ENCODE measurements at regions not wholly inside any gene's neighbourhood (a gene's known extent, or its start where the extent isn't known, plus 50 kb on each side); places are given as distances from the start of the nearest gene placed in this dataset.

DNA sequence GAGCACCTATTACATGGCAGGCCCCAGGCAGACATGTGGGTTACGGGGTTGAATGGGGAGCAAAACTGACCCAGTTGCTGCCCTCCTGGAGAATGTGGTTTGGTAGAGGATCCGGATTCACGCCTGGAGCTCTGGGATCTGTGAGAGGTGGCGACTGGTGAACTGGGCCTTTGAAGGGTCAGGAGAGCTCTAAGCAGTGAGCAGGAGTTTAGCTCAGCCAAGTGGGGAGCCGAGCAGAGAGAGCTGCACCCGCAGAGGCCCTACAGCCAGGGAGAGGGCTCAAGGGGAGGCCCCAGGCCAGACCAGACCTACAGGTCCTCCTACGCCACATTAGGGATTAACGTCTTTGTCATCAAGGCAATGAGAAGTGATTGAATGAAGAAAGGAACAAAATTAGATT is 179.8 kb upstream of the TLE3 start:
- Mint-ChIP-seq H3K4me3 (no peak overlapping the region), H3K9me3 (no peaks in the 10 kb centered on the region), H3K27me3 (ENCODE audit: insufficient read depth, low read depth) (peaks cover 8% of the 10 kb centered on the region), H3K27ac (no peak overlapping the region), H3K36me3 (no peaks in the 10 kb centered on the region), H3K4me1 (peaks cover 23% of the 10 kb centered on the region)
- H3K36me3 ChIP-seq, result no peaks in the 10 kb centered on the region
- H3K27ac ChIP-seq, result no peak overlapping the region
- no peaks in the 10 kb centered on the region for H3K79me2 ChIP-seq (ENCODE audit: low read depth)
- H3F3A ChIP-seq (ENCODE audit: low read depth), result no peaks in the 10 kb centered on the region
- no peak overlapping the region for H3K4me2 ChIP-seq
- no peaks in the 10 kb centered on the region for H3K9me3 ChIP-seq (ENCODE audit: low read depth)
- peaks cover 7% of the 10 kb centered on the region for H3K4me1 ChIP-seq
- DNase-seq (ENCODE audit: low spot score), result no peak
- TF ChIP-seq EZH2 (IDR thresholded peaks at IDR 0.05) (no peak), EZH2phosphoT487 (IDR thresholded peaks at IDR 0.05) (no peak)
- TF ChIP-seq, protein P1, sequence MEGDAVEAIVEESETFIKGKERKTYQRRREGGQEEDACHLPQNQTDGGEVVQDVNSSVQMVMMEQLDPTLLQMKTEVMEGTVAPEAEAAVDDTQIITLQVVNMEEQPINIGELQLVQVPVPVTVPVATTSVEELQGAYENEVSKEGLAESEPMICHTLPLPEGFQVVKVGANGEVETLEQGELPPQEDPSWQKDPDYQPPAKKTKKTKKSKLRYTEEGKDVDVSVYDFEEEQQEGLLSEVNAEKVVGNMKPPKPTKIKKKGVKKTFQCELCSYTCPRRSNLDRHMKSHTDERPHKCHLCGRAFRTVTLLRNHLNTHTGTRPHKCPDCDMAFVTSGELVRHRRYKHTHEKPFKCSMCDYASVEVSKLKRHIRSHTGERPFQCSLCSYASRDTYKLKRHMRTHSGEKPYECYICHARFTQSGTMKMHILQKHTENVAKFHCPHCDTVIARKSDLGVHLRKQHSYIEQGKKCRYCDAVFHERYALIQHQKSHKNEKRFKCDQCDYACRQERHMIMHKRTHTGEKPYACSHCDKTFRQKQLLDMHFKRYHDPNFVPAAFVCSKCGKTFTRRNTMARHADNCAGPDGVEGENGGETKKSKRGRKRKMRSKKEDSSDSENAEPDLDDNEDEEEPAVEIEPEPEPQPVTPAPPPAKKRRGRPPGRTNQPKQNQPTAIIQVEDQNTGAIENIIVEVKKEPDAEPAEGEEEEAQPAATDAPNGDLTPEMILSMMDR (IDR thresholded peaks at IDR 0.05), result no peak
- no peak overlapping the region for H3K4me3 ChIP-seq
- H3K9ac ChIP-seq, result no peak overlapping the region
- H4K20me1 ChIP-seq (ENCODE audit: low read depth), result no peaks in the 10 kb centered on the region
- H3K27me3 ChIP-seq, result no peaks in the 10 kb centered on the region
- no peak overlapping the region for H2AFZ ChIP-seq (replicated peaks)

DNA sequence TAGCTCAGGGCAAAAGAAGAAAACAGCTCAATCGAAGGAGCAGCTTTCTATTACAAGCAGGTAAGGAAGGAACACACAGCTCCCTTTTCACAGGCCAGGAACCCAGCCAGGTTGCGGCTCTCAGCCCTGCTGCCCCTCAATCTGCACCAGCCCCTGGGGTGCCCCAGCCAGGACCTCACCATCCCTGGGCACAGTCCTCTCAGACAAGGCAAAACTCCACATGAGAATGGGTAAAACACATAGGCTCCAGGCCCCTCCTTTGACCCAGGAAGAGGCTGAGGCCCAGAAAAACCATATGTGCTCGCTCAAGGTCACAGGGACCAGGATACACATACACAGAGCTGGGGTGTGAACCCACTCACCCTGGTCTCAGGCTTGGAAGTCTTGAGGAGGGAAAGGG is 178.7 kb upstream of the TLE3 start:
- TF ChIP-seq EZH2phosphoT487 (IDR thresholded peaks at IDR 0.05) (no peak), EZH2 (IDR thresholded peaks at IDR 0.05) (no peak)
- TF ChIP-seq, protein P1 (IDR thresholded peaks at IDR 0.05), result no peak

DNA sequence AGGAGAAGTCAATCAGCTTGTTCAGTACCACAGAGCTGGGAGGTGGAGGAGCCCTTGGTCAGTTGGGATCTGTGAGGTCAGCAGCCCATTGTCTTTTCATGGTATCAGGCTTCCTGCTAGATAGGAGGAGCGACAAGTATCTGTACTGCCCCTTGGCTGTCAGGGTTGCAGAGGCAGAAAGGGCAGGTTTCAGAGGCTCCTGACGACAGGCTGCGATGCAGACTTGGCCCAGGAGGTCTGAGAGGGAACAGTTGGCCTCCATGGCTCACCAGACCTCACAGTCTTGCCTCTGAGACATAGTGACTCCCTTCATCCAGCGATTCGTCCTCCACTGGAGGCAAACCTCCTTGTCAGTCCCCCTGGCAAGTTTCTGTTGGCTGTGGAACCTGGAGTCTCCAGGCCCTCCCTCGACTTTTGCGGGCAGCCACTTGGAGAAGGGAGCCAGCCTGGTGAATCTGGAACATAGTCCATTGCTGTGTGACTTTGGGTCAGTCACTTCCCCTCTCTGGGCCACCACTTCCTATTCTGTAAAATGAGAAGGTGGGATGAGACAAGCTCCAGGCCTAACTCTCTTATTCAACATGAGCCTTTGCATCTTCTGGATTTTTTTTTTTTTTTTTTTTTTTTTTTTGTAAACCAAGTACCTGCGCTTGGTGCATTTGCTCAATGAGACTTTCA is 177.9 kb upstream of the TLE3 start:
- H3K36me3 Mint-ChIP-seq, result no peaks in the 10 kb centered on the region
- no peak overlapping the region for H3K4me3 Mint-ChIP-seq
- peak overlapping the region; percentile 19 for H3K27ac Mint-ChIP-seq
- no peaks in the 10 kb centered on the region for H3K36me3 ChIP-seq
- H4K20me1 ChIP-seq (ENCODE audit: low read depth), result no peaks in the 10 kb centered on the region
- H3K79me2 ChIP-seq (ENCODE audit: low read depth), result no peaks in the 10 kb centered on the region
- peaks cover 15% of the 10 kb centered on the region for H3K4me1 ChIP-seq
- no peak for DNase-seq (ENCODE audit: low spot score)
- H3K9ac ChIP-seq, result no peak overlapping the region
- H3K27me3 ChIP-seq, result no peaks in the 10 kb centered on the region
- TF ChIP-seq EZH2 (IDR thresholded peaks at IDR 0.05), result no peak
- no peak for TF ChIP-seq EZH2phosphoT487 (IDR thresholded peaks at IDR 0.05)
- TF ChIP-seq, protein P1 (IDR thresholded peaks at IDR 0.05), result no peak
- H3K27me3 Mint-ChIP-seq (ENCODE audit: insufficient read depth, low read depth), result peaks cover 11% of the 10 kb centered on the region
- no peak overlapping the region for H3K4me3 ChIP-seq
- H3K4me2 ChIP-seq, result no peak overlapping the region
- no peak overlapping the region for H2AFZ ChIP-seq (replicated peaks)
- peaks cover 41% of the 10 kb centered on the region for H3K4me1 Mint-ChIP-seq
- H3F3A ChIP-seq (ENCODE audit: low read depth), result no peaks in the 10 kb centered on the region
- no peaks in the 10 kb centered on the region for H3K9me3 Mint-ChIP-seq
- no peak overlapping the region for H3K27ac ChIP-seq
- no peaks in the 10 kb centered on the region for H3K9me3 ChIP-seq (ENCODE audit: low read depth)

More for the DNA sequence above, 178.7 kb upstream of the TLE3 start:
- Histone ChIP-seq H3K79me2 (ENCODE audit: low read depth) (no peaks in the 10 kb centered on the region), H3K27me3 (no peaks in the 10 kb centered on the region), H3K4me2 (no peak overlapping the region), H3K36me3 (no peaks in the 10 kb centered on the region), H2AFZ (replicated peaks) (no peak overlapping the region), H3F3A (ENCODE audit: low read depth) (no peaks in the 10 kb centered on the region), H3K9ac (no peak overlapping the region), H3K4me1 (peaks cover 11% of the 10 kb centered on the region), H3K4me3 (no peak overlapping the region), H3K9me3 (ENCODE audit: low read depth) (no peaks in the 10 kb centered on the region), H4K20me1 (ENCODE audit: low read depth) (no peaks in the 10 kb centered on the region), H3K27ac (no peak overlapping the region)
- H3K9me3 Mint-ChIP-seq, result no peaks in the 10 kb centered on the region
- H3K4me1 Mint-ChIP-seq, result peaks cover 33% of the 10 kb centered on the region
- H3K36me3 Mint-ChIP-seq, result no peaks in the 10 kb centered on the region
- H3K4me3 Mint-ChIP-seq, result no peak overlapping the region
- H3K27ac Mint-ChIP-seq, result no peak overlapping the region
- no peak for DNase-seq (ENCODE audit: low spot score)
- H3K27me3 Mint-ChIP-seq (ENCODE audit: insufficient read depth, low read depth), result peaks cover 10% of the 10 kb centered on the region
